GM06990 (cell line): ENCODE measurements at regions not wholly inside any gene's neighbourhood (a gene's known extent, or its start where the extent isn't known, plus 50 kb on each side); places are given as distances from the start of the nearest gene placed in this dataset.

ENCODE experiments used
- DNase-seq: peaks from one replicate; pipeline ENCODE4 v3.0.0-alpha.2; 2011; ENCODE audit not compliant: insufficient read length; ENCODE audit errors: extremely low read depth
- H3K27me3 ChIP-seq: replicated peaks from 2 replicates; pipeline ENCODE4 v1.6.0; 2011; ENCODE audit warnings: low read length; ENCODE audit not compliant: control insufficient read depth, insufficient read depth
- H3K36me3 ChIP-seq: 2 replicates; pipeline ENCODE4 v1.5.1; 2011; ENCODE audit warnings: low read length; ENCODE audit not compliant: control insufficient read depth, insufficient read depth
- H3K4me3 ChIP-seq: replicated peaks from 2 replicates; pipeline ENCODE4 v1.5.1; 2011; ENCODE audit warnings: low read depth, mild to moderate bottlenecking, control low read depth, low read length
- TF ChIP-seq, protein P1 (sequence below): IDR thresholded peaks from 2 replicates; pipeline ENCODE4 v1.5.1; 2011; ENCODE audit warnings: low read length, control low read depth, mild to moderate bottlenecking, inconsistent platforms; ENCODE audit not compliant: insufficient read depth, poor library complexity, severe bottlenecking

DNA sequence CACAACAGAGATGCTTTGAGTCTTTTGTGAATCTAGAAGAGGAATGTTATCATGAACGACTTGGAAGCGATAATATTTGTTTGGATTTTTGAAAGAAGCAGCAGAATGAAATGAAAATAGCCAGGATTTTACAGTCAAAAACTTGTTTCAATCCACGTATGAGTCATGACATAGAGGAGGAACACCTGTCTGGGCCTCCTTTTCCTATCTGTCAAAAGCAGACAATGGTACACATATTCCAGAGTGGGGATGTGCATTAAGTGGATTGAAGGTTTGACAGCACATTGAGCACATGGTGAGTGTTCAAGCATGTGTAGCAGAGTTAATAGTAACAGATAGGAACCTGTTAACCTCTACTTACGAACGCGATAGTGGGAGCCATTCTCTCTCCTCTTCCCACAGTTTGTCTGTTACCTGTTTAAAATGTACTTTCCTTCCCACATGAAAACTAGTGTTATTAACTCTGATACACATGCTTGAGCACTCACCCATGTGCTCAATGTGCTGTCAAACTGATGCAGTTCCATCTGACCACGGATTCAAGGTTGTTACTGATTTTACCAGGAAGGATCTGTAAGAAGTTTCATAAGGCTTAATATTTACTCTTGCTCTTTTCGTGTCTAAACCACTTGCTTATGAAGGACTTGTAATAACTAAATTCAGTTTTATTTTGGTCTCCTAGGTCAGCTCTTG, 863.4 kb upstream of the SOX11 start:
- Histone ChIP-seq H3K27me3 (no peaks in the 10 kb centered on the region), H3K4me3 (no peak overlapping the region), H3K36me3 (no peaks in the 10 kb centered on the region)
- TF ChIP-seq, protein P1, sequence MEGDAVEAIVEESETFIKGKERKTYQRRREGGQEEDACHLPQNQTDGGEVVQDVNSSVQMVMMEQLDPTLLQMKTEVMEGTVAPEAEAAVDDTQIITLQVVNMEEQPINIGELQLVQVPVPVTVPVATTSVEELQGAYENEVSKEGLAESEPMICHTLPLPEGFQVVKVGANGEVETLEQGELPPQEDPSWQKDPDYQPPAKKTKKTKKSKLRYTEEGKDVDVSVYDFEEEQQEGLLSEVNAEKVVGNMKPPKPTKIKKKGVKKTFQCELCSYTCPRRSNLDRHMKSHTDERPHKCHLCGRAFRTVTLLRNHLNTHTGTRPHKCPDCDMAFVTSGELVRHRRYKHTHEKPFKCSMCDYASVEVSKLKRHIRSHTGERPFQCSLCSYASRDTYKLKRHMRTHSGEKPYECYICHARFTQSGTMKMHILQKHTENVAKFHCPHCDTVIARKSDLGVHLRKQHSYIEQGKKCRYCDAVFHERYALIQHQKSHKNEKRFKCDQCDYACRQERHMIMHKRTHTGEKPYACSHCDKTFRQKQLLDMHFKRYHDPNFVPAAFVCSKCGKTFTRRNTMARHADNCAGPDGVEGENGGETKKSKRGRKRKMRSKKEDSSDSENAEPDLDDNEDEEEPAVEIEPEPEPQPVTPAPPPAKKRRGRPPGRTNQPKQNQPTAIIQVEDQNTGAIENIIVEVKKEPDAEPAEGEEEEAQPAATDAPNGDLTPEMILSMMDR: no peak
- no peak for DNase-seq

DNA sequence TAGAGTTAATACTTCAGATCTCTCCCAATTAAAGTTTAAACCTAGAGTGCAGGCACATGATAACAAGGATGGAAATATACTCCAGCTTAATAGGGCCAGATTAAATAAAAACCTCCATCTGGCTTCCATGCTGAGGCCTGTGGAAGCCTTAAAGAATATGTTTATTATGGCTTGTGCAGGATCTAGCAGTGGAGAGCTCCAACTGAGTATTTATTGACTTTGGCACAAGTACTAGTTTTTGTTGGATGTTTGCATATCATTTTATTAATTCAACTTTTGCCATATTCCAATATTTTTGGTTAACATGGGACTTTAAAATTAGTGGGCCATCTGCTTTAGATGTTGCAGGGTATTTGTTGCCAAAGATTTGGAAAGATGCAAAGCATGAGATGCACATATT, 860.4 kb upstream of the SOX11 start:
- TF ChIP-seq, protein P1: no peak
- Histone ChIP-seq H3K27me3 (no peaks in the 10 kb centered on the region), H3K4me3 (no peak overlapping the region), H3K36me3 (no peaks in the 10 kb centered on the region)
- DNase-seq: no peak

DNA sequence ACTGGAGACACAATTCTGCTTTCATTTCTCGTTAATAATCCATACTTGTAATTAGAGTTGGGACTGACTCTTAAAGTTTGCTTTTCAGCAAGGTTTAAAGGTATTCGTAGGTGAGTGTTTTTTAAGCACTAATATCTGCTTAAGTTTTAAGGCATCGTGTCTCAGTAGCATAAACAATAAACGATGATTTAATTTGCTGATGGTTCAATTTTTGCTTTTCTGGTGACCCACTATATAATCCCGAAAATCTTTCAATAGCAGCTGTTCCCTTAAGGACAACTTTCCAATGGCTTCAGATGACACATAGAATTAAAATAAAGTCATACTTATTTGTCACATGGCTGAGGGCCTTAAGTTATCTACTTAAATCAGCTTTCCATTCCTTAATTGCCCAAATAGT, 859.5 kb upstream of the SOX11 start:
- no peaks in the 10 kb centered on the region for H3K27me3 ChIP-seq
- no peak for DNase-seq
- TF ChIP-seq, protein P1: no peak
- no peak overlapping the region for H3K4me3 ChIP-seq
- H3K36me3 ChIP-seq: no peaks in the 10 kb centered on the region

DNA sequence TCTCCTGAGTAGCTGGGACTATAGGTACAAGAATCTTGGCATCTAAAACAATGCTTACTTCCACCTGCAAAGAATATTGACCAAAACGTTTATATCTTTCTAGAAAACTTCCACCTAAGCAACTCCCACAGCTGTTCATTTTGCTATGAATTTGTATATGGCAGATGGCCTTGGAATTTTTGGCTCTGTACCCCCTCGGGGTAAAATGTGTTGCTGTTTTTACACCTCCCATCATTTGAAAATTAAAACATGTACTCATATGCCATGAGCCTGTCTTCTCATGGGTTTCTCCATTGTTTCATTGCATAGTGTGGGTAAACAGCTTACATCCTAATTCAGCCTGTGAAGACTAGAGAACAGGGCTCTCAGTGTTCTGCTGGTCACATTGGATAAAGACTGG, 853.6 kb upstream of the SOX11 start:
- TF ChIP-seq, protein P1: no peak

DNA sequence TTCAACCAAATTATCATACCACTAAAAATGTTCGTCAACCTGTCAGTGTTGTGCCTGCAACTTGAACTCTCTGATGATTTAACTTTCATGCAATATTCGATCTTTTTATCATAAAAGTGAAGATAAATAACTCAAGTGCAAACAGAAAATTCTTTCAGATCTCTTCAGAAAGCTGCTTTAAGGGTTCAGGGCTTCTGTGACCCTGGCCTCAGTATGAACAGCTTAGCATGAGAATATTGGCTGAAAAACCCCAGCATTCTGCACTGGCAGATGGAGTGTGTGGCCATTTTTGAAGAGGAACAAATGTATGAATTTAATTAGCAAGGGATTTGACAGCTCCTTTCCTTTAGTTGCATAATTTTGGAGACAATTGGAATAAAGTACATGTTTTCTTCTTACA, 851.4 kb upstream of the SOX11 start:
- Histone ChIP-seq H3K36me3 (no peaks in the 10 kb centered on the region), H3K4me3 (no peak overlapping the region), H3K27me3 (no peaks in the 10 kb centered on the region)
- no peak for DNase-seq
- TF ChIP-seq, protein P1: no peak

More for the DNA sequence above, 853.6 kb upstream of the SOX11 start:
- no peak overlapping the region for H3K4me3 ChIP-seq
- no peaks in the 10 kb centered on the region for H3K27me3 ChIP-seq
- H3K36me3 ChIP-seq: no peaks in the 10 kb centered on the region
- DNase-seq: no peak

DNA sequence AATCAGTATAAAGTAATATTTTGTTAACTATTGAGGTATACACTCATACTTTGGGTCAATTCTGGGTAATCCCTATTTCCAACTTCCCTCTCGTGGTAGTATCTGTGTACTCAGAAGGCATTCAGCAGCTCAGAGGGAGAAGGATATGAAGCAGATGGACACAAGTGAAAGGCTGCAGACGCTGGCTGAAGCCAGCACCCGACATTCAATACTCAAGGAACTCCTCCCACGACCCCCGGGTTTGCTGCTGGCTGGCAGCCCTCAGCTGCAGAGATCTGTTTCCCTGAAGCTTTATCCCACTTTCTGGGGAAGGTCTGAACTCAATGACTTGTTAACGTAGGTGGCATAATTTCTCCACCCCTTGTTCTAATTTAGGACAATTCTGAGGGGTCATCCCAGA, 847.3 kb upstream of the SOX11 start:
- no peaks in the 10 kb centered on the region for H3K27me3 ChIP-seq
- H3K4me3 ChIP-seq: no peak overlapping the region
- no peak for DNase-seq
- H3K36me3 ChIP-seq: no peaks in the 10 kb centered on the region
- TF ChIP-seq, protein P1: no peak
